ENCODE measurements at regions not wholly inside any gene's neighbourhood (a gene's known extent, or its start where the extent isn't known, plus 50 kb on each side); places are given as distances from the start of the nearest gene placed in this dataset.

DNA sequence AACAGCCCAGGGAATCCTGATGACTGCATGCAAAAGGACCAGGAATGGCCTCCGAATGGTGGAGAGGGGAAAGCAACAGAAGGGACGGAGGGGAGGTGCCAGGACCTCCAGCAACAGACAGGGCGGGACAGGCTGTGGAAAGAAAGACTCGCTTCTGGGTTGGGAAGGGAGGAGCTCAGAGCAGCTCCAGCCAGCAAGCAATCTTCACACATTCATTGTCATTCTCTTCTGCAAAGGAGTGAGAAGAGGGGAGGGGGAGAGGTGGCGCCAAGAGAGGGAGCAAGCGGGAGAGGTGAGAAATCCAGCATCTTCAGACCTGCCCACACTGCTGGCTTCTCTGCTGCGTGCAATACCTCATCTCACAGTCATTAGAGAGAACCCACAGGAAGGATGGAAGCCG, 509.0 kb downstream of the BUD13 start:
- no peaks in the 10 kb centered on the region for H3K36me3 Mint-ChIP-seq
- no peaks in the 10 kb centered on the region for H3K4me1 Mint-ChIP-seq
- H3K4me3 Mint-ChIP-seq = peak overlapping the region in 1 of 2 donors; percentile 49
- peaks cover 3 to 6% (median 4%) of the 10 kb centered on the region in 3 donors for H3K27me3 Mint-ChIP-seq (ENCODE audit: low read depth in 3 of 3)
- no peaks in the 10 kb centered on the region for H3K27me3 ChIP-seq (ENCODE audit: control insufficient read depth in 2 of 2, insufficient read depth in 2 of 2, low read length in 2 of 2)
- H3K79me2 ChIP-seq (ENCODE audit: insufficient read depth, low read length) = no peaks in the 10 kb centered on the region
- no peak overlapping the region for H3K27ac Mint-ChIP-seq
- no peaks in the 10 kb centered on the region for H3K4me1 ChIP-seq (ENCODE audit: control insufficient read depth in 1 of 2, insufficient read depth in 2 of 2, low read length in 2 of 2)
- peaks cover 0 to 3% (median 0%) of the 10 kb centered on the region in 7 donors for H3K9me3 Mint-ChIP-seq
- H2AFZ ChIP-seq (ENCODE audit: insufficient read depth, low read depth, low read length, poor library complexity, severe bottlenecking) = no peak overlapping the region
- TF ChIP-seq, protein P1, sequence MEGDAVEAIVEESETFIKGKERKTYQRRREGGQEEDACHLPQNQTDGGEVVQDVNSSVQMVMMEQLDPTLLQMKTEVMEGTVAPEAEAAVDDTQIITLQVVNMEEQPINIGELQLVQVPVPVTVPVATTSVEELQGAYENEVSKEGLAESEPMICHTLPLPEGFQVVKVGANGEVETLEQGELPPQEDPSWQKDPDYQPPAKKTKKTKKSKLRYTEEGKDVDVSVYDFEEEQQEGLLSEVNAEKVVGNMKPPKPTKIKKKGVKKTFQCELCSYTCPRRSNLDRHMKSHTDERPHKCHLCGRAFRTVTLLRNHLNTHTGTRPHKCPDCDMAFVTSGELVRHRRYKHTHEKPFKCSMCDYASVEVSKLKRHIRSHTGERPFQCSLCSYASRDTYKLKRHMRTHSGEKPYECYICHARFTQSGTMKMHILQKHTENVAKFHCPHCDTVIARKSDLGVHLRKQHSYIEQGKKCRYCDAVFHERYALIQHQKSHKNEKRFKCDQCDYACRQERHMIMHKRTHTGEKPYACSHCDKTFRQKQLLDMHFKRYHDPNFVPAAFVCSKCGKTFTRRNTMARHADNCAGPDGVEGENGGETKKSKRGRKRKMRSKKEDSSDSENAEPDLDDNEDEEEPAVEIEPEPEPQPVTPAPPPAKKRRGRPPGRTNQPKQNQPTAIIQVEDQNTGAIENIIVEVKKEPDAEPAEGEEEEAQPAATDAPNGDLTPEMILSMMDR (IDR thresholded peaks at IDR 0.05) = no peak
- no peak for DNase-seq
- no peak overlapping the region for H3K9ac ChIP-seq (ENCODE audit: insufficient read depth, low read length, poor library complexity, severe bottlenecking)
- H3K27ac ChIP-seq (ENCODE audit: low read depth in 1 of 2, low read length in 2 of 2) = no peak overlapping the region
- WGBS (ENCODE audit: insufficient coverage) = 41% methylated on average over 3 of the region's 8 CpGs
- H3K4me3 ChIP-seq (replicated peaks in 1 of 3; ENCODE audit: low read depth in 2 of 3, low read length in 3 of 3) = no peak overlapping the region
- H3K36me3 ChIP-seq (replicated peaks in 1 of 2; ENCODE audit: control insufficient read depth in 1 of 2, insufficient read depth in 2 of 2, low read length in 2 of 2) = no peaks in the 10 kb centered on the region
- H4K20me1 ChIP-seq (ENCODE audit: insufficient read depth, low read length) = no peaks in the 10 kb centered on the region
- H3K4me2 ChIP-seq (replicated peaks; ENCODE audit: extremely low read depth, low read length, poor library complexity, severe bottlenecking) = no peak overlapping the region
- intact Hi-C loops (cut with micrococcal nuclease) = no loop called here
- no peaks in the 10 kb centered on the region for H3K9me3 ChIP-seq (replicated peaks in 1 of 2; ENCODE audit: control insufficient read depth in 1 of 2, insufficient read depth in 1 of 2, low read length in 2 of 2)

DNA sequence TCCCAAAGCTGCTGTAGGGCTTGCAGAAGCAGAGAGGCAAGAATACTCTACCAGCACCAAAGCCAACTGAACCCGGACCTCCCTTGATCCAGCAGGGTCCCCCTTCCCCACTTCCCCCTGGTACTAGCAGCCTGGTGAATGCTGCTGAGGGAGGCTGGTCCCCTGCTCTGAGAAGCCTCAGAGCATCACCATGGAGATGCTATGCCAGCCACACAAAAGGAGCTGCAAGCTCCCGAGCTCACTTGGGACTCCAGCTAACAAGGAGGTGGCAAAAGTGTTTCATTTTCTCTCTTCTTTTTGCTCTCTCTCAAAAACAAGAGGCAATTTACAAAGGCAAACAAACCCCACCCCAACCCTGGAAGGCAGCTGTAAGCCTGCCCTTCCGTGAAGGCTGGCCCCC, 509.8 kb downstream of the BUD13 start:
- Mint-ChIP-seq H3K27me3 (ENCODE audit: low read depth in 3 of 3) (peaks cover 3 to 6% (median 4%) of the 10 kb centered on the region in 3 donors), H3K4me1 (no peaks in the 10 kb centered on the region), H3K36me3 (no peaks in the 10 kb centered on the region), H3K9me3 (peaks cover 0 to 3% (median 0%) of the 10 kb centered on the region in 7 donors), H3K27ac (no peak overlapping the region), H3K4me3 (no peak overlapping the region)
- Histone ChIP-seq H3K36me3 (replicated peaks in 1 of 2; ENCODE audit: control insufficient read depth in 1 of 2, insufficient read depth in 2 of 2, low read length in 2 of 2) (no peaks in the 10 kb centered on the region), H3K9me3 (replicated peaks in 1 of 2; ENCODE audit: control insufficient read depth in 1 of 2, insufficient read depth in 1 of 2, low read length in 2 of 2) (no peaks in the 10 kb centered on the region), H3K27ac (ENCODE audit: low read depth in 1 of 2, low read length in 2 of 2) (no peak overlapping the region), H3K9ac (ENCODE audit: insufficient read depth, low read length, poor library complexity, severe bottlenecking) (no peak overlapping the region), H3K4me2 (replicated peaks; ENCODE audit: extremely low read depth, low read length, poor library complexity, severe bottlenecking) (no peak overlapping the region), H3K27me3 (ENCODE audit: control insufficient read depth in 2 of 2, insufficient read depth in 2 of 2, low read length in 2 of 2) (no peaks in the 10 kb centered on the region), H2AFZ (ENCODE audit: insufficient read depth, low read depth, low read length, poor library complexity, severe bottlenecking) (no peak overlapping the region), H3K79me2 (ENCODE audit: insufficient read depth, low read length) (no peaks in the 10 kb centered on the region), H3K4me1 (ENCODE audit: control insufficient read depth in 1 of 2, insufficient read depth in 2 of 2, low read length in 2 of 2) (no peaks in the 10 kb centered on the region), H3K4me3 (replicated peaks in 1 of 3; ENCODE audit: low read depth in 2 of 3, low read length in 3 of 3) (no peak overlapping the region), H4K20me1 (ENCODE audit: insufficient read depth, low read length) (no peaks in the 10 kb centered on the region)
- 0% methylated on average over 1 of the region's 3 CpGs for WGBS (ENCODE audit: insufficient coverage)
- intact Hi-C loops (cut with micrococcal nuclease) = no loop called here
- no peak for DNase-seq
- TF ChIP-seq, protein P1 (IDR thresholded peaks at IDR 0.05) = no peak

All from CD14-positive monocyte (primary cell).